ENCODE measurements at regions not wholly inside any gene's neighbourhood (a gene's known extent, or its start where the extent isn't known, plus 50 kb on each side); places are given as distances from the start of the nearest gene placed in this dataset.
A peak's percentile ranks its signal among the peaks of the same experiment; 100 is the strongest.

DNA sequence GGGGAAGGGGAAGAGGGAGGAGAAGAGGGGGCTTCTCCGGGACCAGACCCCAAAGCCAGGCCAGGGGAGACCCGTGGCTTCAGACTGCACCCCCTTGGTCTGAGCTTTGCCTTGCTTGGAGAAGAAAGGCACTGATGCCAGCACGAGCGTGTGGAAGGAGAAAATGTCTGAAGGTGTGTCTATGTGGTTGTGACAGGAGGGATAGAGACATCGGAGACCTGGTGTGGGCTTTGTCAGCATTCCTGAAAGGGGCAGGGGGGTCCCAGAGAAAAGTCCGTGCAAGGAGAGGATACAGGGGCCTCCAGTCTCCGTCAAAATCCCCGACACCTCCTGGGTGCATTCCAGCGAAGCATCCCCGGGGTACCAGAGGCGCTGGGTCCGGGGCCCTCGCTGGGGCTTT is 139.0 kb upstream of the LHX5 start:
- DNase-seq, result no peak

DNA sequence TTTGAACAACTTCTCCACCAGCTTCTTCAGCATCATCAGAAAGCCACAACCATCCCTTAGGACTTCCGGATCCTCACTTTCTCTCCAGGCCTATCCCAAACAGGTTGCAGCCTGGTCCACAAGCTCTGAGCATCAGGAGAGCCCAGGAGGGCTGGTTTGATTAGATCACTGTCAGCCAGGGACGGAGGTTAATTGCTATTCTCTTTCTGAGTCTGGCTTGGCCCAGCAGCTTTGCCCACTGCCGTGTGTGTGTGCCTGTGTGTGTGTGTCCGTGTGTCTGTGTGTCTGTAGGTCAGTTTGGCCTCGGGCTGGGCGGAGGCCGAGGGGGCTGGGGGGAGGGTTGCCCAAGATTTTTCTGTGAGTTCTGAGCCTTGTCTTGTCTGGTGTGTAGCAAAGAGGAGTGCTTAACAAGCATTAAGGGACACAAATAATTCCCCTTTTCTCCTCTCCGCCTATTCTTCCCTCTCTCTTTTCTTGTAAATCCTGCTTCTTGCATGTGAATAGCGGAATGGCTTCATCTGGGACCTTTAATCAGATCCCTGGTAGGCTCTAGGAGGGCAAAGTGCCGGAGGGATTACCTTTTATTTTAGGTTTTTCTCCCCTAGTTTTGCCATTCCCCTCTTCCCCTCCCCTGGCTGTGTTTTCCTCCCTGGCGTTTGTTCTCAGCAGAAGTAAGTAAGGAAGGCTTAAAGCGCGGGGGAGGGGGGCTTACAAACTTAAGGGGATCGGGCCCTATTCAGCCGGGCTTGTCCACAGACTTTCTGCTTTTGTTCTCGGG is 138.2 kb upstream of the LHX5 start:
- no peak for DNase-seq

DNA sequence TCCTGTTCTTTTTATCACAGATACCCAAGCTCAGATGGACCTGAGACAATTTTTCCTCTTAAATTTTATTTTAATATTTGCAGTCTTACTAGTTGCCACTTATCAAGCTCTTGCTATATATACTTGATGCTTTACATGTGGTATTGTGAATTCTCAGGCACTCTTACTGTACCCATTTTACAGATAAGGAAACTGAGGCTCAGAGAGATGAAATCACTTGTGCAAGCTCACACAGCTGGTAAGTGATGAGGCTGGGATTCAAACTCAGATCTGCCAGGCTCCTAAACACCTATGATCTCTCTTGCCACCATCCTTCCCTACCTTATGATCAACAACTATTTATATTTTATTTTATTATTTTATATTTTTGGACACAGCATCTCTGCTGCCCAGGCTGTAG is 133.0 kb upstream of the LHX5 start:
- no peak for DNase-seq

DNA sequence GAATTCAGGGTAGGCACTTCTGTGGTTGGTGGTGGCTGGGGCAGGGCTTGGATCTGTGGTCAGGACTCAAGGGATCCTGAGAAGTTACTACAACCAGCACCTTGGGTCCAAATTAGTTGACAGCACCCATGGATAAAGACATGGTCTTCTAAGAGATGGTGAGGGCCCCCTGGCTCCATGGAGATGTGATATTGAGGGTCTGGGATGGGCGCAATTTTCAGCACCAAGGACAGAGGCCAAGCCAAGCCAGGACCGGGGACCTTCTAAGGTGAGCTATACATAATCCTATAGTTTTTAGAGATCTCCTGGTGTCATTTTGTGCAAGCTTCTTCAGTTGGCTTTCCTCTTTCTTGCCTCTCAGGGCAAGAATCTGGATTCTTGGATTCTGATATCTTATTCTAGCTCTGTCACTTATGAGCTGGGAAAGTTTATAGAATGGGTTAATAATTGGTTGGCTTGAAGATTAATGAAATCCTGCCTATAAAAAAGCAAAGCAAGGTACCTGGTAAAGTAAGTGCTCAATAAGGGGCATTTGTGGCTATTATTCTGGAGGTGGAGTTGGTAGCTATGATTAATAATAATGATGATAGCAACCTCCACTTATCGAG is 130.1 kb upstream of the LHX5 start:
- DNase-seq, result no peak

DNA sequence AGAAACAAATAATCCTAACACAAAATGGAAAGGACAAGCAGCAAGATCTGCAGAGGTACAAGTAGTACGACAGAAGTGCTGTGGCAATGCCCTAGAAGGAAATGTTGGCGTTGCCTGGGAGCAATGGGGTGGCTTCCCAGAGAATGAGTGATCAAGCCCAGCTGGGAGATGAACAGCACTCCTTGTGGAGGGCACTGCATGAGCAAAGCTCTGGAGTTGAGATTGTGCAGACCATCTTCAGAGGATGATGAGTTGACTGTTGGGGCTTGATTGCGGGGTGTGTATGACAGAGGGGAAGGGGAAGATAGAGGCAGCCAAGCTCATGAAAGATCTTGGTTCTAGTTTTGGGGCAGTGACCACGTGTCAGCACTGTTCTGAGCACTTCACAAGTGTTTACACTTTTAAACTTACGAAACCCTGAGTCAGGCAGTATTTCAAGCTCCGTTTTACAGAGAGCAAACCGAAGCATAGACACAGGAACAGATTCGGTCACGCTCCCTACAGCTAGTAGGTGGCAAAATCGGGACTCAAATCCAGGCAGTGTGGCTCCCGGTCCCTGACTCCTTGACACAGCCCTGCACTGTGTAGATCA is 127.2 kb upstream of the LHX5 start:
- DNase-seq, result no peak

DNA sequence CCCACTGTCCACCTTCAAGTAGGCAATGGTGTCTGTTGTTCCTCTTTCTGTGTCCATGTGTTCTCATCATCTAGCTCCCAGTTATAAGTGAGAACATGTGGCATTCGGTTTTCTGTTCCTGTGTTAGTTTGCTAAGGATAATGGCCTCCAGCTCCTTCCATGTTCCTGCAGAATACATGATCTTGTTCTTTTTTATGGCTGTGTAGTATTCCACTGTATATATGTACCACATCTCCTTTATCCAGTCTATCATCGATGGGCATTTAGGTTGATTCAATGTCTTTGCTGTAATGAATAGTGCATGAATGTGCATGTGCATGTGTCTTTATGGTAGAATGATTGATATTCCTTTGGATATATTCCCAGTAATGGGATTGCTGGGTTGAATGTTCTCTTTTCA is 123.3 kb upstream of the LHX5 start:
- no peak for DNase-seq

DNA sequence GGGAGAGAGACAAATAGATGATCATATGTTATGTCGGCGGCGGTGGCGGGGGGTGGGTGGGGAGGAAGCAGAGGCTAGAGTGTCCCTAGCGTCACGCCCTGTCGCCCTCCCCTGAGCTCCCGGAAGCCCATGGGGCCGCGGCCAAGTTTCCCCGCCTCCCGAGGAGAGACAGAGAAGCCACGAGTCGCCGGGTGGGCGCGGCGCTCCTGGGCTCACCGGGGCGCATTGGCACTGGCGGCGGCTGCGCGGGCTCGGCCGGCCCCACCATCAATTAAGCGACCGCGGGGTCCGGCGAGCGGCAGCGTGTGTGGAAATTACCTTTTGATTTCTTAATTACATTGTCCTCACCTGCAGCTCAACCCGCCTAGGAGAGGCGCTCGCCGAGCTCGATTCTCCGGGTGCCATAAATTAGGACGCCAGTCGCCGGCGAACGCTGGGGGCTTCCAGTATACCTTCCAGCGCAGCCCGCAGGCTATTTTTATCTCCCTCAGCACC is 119.9 kb upstream of the LHX5 start:
- DNase-seq, result peak; percentile 88

DNA sequence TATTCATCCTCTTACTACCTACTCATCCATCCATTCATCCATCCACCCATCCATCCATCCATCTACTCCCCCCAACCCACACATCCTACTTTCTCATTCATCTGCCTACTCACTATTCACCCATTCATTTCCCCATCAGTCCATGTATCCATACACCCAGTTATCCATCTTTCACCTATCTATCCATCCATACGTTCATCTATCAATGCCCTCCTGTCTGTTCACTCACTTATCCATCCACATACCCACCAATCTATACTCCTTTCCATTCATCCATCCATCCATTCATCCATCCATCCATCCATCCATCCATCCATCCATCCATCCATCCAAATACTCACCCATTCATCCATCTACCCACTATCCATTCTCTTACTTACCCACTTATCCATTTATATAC is 117.8 kb upstream of the LHX5 start:
- DNase-seq, result no peak

DNA sequence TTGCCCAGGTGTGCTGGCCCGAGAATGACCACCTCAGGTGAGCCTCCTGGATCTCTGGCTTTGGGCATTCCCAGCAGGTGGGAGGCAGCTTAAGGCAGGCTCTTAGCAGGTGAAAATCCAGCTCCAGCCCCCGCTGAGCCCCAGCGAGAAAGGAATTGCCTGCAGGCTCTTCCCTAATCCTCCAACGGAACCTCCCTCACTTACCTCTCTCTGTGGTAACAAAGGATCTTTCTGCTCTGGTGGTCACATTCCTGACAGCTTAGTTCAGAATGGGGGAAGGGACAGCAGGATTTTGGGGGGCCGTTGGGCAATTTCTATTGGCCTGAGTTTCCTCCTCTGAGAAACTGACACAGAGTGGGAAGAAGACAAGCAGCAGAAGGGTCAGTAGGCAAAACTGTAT is 116.0 kb upstream of the LHX5 start:
- no peak for DNase-seq

DNA sequence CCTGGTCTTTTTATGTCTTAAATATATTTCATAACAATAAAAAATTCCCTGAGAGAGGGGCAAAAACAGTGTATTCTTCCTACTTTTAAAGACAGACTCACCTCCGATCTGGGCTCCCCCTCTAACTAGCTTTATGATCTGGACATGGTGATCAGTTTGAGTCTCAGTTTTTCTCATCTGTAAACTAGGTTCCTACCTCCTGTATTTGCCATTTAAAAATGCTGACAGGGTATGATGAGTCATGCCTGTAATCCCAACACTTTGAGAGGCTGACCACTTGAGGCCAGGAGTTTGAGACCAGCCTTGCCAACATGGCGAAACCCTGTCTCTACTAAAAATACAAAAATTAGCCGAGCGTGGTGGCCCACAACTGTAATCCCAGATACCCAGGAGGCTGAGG is 114.8 kb upstream of the LHX5 start:
- no peak for DNase-seq

DNA sequence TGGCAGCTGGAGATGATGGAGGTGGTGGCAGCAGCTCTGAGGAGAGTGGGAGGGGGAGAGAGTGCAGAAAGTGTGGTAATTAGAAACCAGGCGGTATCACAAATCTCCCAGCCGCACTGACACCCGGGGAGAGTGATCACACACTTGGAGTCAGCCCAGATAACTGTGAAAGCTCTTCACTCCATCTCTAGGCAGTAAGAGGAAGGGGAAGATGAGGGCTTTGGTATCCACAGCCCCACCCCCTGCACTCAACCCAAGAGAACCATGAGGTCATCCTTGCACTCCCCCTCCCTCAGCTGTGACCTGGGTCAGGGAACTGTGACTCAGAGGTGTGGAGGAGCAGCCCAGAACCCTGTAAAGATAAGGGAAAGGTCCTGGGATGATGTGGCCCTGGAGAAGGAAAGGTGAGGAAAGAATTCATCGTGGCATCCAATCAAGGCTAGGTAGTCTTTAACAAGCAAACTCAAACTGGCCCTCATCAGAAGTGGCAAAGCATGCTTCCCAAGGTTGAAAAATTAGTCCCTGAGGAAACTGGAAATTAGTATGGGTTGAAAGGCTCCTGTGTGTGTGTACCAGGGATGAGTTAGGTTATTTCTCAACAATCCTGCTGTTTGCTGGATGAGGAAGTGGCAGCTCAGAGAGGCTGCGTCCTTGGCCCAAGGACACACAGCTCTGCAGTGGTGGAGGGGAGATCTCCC is 111.0 kb upstream of the LHX5 start:
- DNase-seq, result no peak

DNA sequence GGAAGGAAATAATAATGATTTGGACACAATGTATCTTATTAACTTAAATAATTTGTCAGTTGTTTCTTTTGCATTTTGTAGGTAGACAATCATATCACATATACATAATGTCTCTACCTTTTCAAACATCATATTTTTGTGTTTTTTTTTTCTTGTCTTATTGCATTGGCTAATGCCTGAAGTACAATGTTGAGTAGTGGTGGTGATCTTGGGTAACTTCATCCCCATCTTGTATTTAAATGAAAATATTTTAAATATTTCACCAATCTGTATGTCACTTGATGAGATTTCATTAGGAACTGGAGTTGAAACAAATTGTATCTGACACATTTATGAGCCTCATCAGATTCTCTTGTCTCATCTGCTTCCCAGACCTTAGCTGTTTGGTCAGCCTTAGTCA is 109.7 kb upstream of the LHX5 start:
- no peak for DNase-seq

DNA sequence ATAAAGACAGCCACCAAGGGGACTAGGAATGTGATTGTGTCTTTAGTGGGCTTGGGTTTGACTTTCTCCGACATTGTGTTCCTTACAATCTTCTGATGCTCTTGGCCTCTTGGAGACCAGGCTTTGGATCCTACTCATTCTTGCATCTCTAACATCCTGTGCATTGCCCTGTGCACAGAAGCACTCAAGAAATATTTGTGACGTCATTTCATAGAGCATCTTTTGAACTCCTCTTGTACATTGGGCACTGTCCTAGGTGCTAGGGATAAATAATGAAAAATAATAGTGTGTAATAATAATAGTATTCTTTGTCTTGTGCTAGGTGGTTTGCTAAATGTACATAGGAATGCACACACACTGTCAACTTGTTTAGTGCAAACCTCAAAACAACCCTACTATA is 108.8 kb upstream of the LHX5 start:
- DNase-seq, result no peak

DNA sequence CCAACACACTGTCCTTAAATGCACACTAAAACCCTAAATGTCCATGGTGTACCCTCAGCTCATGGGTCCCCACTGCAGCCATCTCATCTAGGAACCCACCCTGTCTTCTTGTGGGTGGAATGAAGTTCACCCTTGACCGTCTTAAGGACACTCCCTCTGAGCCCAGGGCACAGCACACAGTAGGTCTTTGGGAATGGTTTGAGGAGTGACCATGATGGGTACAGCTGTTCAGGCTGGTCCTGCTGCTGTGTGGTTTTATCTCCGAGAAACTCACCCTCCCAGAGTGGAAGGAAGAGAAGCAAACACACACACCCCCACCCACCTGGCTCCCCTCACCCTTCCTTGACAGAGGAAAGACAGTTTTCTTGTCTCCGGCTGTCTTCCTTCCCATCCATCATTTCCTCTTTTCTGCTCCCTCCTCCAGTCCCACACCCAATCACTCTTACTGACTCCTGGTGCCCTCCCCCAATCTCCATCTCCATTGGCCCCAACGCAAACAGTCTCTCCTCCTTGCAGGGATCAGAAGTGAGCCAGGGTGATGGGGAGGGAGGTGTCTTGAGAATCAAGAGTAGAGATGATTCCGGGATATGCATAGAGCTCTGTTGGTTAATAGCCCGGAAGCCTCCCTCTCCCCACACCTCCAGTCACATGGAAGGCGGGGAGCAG is 105.9 kb upstream of the LHX5 start:
- no peak for DNase-seq

DNA sequence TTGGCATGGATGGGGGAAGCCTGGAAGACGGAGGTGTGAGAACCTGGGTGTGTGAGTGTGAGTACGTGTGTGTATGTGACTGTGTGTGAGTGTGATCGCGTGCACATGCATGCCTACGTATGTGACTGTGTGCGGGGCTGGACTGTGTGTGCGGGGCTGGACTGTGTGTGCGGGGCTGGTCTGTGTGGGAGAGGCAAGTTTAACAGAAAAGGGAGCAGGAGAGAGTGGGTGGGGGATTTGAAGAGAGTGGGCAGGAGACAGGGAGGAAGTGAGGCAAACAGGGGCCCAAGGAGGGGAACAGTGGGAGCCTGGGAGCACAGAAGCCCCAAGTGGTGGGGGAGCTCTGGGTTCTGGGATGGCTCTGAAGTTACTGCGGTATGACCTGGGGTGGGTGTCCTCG is 103.7 kb upstream of the LHX5 start:
- no peak for DNase-seq

DNA sequence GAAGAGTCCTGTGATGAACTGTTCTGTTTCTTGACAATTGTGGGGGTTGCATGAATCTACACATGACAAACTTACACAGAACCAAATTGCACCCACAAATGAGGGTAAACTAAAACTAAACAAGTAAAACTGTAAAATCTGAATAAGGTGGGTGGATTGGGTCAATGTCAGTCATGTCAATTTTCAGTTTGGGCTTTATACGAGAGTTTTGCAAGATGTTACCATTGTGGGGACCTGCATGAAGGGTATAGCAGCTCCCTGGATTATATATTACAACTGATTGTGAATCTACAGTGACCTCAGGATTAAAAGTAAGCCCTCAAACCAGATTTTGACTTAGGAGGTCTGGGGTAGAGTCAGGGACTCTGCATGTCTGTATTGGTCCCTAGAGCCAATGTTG is 101.5 kb upstream of the LHX5 start:
- no peak for DNase-seq

DNA sequence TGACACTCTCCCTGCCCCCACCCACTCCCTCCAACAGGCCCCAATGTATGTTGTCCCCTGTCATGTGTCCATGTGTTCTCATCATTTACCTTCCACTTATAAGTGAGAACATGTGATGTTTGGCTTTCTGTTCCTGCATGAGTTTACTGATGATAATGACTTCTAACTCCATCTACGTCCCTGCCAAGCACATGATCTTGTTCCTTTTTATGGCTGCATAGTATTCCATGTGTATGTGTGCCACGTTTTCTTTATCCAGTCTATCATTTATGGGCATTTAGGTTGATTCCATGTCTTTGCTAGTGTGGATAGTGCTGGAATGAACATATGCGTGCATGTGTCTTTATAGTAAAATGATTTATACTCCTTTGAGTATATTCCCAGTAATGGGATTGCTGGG is 100.0 kb upstream of the LHX5 start:
- no peak for DNase-seq

DNA sequence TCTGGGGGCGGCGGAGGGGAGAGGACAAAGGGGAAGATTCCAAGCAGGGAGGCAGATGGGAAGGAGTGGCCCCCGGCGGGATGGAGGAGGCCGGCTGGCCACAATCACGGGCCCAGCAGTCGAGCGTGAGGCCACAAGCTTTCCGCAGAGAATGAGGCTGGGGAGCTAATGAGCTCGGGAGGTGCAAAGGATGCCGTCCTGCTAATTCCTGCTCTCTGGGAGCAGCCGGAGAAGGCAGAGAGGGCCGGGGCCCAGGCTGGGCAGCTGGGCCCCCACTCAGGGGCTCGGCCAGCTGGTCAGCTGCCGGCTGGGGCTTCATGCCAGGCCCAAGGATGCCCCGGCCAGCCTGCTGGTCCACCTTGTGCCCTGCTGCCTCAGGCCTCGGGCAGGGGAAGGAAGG is 98.1 kb upstream of the LHX5 start:
- no peak for DNase-seq

DNA sequence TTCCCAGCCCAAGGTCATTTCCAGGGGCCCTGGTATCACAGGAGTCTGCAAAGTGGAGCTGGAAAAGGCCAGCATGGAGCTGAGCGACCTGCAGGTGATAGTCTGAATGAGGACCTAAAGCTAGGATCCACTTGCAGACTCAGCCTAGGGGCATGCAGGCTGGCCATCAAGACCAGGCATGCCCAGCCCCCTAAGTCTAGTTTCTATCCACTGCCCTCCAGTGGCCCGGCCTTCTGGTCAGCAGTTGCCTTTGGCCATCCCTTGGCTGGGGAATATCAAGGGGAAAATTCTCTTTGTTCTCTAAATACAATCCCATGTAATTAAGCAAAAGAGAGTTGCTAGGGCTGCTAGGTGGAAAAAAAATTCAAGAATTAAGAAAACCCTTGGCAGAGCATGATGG is 96.3 kb upstream of the LHX5 start:
- DNase-seq, result no peak

DNA sequence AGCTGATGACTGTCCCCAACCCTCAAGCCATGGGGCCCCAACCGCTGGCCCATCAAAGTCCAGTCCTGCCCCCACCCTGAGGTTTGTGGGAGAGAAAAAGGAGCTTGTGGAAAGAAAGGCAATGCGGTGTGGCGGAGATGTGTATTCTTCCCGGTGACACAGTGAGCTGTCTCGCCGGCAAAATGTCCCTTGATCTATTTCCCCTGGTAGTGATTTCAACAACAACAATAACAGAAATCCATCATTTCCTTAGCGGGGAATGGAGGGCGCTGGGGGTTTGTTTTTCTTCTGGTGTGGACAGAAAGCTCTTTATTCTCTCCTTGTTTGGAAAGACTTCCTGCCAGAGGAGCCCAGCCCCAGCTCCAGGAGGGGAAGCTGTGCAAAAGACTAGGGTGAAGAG is 93.7 kb upstream of the LHX5 start:
- no peak for DNase-seq

DNA sequence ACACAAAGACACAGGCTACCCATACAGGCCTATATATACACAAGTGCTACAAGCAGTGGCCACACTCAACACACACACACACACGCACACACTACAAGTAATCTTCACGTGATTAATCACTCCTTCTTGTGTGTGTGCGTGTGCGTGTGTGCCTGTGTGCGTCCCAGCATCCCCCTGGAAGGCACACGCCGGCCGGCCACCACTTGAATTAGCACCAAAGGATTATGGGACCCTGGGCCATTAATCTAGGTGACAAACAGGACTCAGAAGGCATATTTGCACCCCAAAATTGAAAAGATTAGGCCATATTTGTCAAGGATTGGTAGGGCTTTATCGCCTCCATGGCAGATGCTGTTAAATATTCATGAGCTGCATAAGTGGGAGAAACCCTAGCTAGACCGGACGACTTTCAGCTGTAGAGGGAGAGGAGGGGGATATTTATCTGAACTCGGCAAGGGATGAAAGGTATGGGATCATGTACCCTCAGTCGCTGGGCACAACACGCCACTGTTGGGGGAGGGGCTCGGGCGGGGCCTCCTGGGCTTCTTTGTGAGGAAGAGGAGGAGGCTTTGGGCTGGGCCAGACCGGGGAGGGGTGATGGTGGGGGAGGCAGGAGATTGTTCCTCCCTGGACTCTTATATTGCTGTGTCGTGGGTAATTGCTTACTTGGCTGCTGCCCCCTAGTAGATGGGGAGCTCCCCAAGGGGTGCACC is 89.6 kb upstream of the LHX5 start:
- no peak for DNase-seq

DNA sequence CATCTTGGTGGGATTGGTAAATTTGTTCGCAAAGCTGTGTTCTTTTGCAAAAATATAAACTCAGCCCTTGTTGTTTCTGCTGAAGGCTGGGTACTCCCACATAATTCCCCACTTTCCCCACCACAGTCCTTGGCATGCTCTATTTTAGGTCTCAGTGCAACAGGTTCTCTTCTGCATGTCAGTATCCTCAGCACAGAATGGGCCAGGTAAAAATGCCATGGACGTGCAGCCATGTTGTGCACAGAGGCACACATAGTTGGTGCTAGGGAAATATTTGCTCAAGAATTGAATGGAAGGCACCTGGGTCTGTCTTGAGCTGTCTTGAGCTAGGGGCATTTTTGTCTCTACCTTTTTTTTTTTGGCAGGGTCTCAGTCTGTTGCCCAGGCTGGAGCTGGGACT is 87.8 kb upstream of the LHX5 start:
- DNase-seq, result no peak

DNA sequence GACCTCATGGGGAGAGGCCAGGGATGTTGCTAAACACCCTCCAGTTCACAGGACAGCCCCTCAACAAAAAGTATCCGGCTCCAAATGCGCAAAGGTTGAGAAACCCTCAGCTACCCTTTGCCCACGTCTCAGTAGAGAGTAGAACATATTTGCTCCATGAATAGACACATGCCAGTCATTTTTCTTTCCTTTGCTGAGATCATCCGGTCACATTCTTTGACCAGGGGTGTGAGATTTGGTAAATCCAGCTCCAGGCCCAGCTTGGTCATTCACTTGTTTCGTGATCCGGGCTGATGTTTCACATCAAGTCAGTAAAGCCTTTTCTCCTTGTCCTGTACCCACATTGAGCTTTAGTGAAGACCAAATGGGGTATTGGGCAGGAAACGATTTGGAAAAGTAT is 83.6 kb upstream of the LHX5 start:
- DNase-seq, result no peak
